ENCODE measurements at regions not wholly inside any gene's neighbourhood (a gene's known extent, or its start where the extent isn't known, plus 50 kb on each side); places are given as distances from the start of the nearest gene placed in this dataset.

DNA sequence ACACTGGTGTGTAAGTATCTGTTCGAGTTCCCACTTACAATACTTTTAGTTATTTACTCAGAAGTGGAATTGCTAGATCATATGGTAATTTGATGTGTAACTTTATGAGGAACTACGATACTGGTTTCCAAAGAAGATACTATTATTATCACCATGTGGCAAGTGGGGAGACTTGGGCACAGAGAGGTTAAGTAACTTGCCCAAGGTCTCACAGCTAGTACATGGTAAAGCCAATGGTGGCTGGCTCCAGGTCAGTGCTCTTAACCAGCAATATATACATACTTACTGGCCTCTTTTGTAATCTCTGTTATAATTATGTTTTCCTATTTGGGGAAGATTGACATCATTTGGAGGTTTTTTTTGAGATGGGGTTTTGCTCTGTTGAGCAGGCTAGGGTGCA lies 138.9 kb upstream of the HNRNPU start:
- TF ChIP-seq, protein P1, sequence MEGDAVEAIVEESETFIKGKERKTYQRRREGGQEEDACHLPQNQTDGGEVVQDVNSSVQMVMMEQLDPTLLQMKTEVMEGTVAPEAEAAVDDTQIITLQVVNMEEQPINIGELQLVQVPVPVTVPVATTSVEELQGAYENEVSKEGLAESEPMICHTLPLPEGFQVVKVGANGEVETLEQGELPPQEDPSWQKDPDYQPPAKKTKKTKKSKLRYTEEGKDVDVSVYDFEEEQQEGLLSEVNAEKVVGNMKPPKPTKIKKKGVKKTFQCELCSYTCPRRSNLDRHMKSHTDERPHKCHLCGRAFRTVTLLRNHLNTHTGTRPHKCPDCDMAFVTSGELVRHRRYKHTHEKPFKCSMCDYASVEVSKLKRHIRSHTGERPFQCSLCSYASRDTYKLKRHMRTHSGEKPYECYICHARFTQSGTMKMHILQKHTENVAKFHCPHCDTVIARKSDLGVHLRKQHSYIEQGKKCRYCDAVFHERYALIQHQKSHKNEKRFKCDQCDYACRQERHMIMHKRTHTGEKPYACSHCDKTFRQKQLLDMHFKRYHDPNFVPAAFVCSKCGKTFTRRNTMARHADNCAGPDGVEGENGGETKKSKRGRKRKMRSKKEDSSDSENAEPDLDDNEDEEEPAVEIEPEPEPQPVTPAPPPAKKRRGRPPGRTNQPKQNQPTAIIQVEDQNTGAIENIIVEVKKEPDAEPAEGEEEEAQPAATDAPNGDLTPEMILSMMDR (conservative IDR thresholded peaks at IDR 0.05 in 1 of 2, IDR thresholded peaks at IDR 0.05 in 1 of 2; ENCODE audit: extremely low read depth in 1 of 2, insufficient read depth in 1 of 2, low read depth in 1 of 2, low read length in 2 of 2): no peak
- TF ChIP-seq EZH2 (IDR thresholded peaks at IDR 0.05; ENCODE audit: borderline replicate concordance, low read length): no peak

All from mammary epithelial cell (primary cell).